WERI-Rb-1 (cell line): ENCODE measurements at regions not wholly inside any gene's neighbourhood (a gene's known extent, or its start where the extent isn't known, plus 50 kb on each side); places are given as distances from the start of the nearest gene placed in this dataset.

ENCODE experiments used
- DNase-seq: peaks from one replicate; pipeline ENCODE4 v3.0.0-alpha.2; 2020
- H3K27ac ChIP-seq: fragments of 250-450 bp; sonication (Bioruptor Pico); 2 replicates; pipeline ENCODE4 v1.5.1; 2020; ENCODE audit warnings: mild to moderate bottlenecking, moderate library complexity
- H3K27me3 ChIP-seq: fragments of 250-450 bp; sonication (Bioruptor Pico); 2 replicates; pipeline ENCODE4 v1.5.1; 2021; ENCODE audit warnings: mild to moderate bottlenecking, low read depth, moderate library complexity; ENCODE audit not compliant: insufficient read depth, severe bottlenecking
- H3K36me3 ChIP-seq: fragments of 250-450 bp; sonication (Bioruptor Pico); 2 replicates; pipeline ENCODE4 v1.5.1; 2020; ENCODE audit warnings: mild to moderate bottlenecking, moderate library complexity
- H3K4me3 ChIP-seq: 2 replicates; pipeline ENCODE4 v1.5.1; 2011; ENCODE audit warnings: low read depth, mild to moderate bottlenecking, control low read depth, low read length
- H3K9me3 ChIP-seq: fragments of 250-450 bp; sonication (Bioruptor Pico); 2 replicates; pipeline ENCODE4 v1.5.1; 2021; ENCODE audit warnings: mild to moderate bottlenecking, moderate library complexity; ENCODE audit not compliant: severe bottlenecking
- TF ChIP-seq, protein P1 (sequence below): IDR thresholded peaks from 2 replicates; pipeline ENCODE4 v1.5.1; 2011; ENCODE audit warnings: low read depth, mild to moderate bottlenecking, control low read depth, inconsistent platforms, low read length

- Histone ChIP-seq H3K4me3 (no peak overlapping the region), H3K9me3 (no peaks in the 10 kb centered on the region), H3K27me3 (no peaks in the 10 kb centered on the region), H3K36me3 (no peaks in the 10 kb centered on the region), H3K27ac (no peak overlapping the region)
- TF ChIP-seq, protein P1, sequence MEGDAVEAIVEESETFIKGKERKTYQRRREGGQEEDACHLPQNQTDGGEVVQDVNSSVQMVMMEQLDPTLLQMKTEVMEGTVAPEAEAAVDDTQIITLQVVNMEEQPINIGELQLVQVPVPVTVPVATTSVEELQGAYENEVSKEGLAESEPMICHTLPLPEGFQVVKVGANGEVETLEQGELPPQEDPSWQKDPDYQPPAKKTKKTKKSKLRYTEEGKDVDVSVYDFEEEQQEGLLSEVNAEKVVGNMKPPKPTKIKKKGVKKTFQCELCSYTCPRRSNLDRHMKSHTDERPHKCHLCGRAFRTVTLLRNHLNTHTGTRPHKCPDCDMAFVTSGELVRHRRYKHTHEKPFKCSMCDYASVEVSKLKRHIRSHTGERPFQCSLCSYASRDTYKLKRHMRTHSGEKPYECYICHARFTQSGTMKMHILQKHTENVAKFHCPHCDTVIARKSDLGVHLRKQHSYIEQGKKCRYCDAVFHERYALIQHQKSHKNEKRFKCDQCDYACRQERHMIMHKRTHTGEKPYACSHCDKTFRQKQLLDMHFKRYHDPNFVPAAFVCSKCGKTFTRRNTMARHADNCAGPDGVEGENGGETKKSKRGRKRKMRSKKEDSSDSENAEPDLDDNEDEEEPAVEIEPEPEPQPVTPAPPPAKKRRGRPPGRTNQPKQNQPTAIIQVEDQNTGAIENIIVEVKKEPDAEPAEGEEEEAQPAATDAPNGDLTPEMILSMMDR: no peak
- no peak for DNase-seq
These were observed 130.9 kb upstream of the ITGA6 start for GRCh38 chr2:172296267-172297046.

GRCh38 chr2:172297531-172297930 lies 129.9 kb upstream of the ITGA6 start:
- DNase-seq: no peak
- Histone ChIP-seq H3K27me3 (no peaks in the 10 kb centered on the region), H3K36me3 (no peaks in the 10 kb centered on the region), H3K9me3 (no peaks in the 10 kb centered on the region), H3K27ac (no peak overlapping the region), H3K4me3 (no peak overlapping the region)
- TF ChIP-seq, protein P1: no peak

DNA sequence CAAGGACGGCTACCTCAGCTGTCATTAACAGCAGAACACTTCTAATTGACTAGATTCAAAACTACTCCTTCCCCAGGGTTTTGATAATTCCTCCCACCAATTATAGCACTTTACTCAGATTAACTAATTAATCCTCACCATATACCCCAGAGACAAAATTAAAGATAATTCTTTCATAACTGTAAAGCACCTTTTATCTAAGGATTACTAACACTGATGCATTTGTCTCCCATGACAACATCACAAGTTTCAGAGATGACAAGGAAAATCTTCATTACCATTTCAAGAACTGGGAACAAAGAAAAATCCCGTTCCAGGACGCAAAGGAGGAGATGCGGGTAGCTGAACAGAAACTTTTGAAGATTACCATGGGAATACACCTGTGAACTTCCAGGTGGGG lies 129.4 kb upstream of the ITGA6 start:
- Histone ChIP-seq H3K9me3 (no peaks in the 10 kb centered on the region), H3K36me3 (no peaks in the 10 kb centered on the region)
- DNase-seq: no peak

DNA sequence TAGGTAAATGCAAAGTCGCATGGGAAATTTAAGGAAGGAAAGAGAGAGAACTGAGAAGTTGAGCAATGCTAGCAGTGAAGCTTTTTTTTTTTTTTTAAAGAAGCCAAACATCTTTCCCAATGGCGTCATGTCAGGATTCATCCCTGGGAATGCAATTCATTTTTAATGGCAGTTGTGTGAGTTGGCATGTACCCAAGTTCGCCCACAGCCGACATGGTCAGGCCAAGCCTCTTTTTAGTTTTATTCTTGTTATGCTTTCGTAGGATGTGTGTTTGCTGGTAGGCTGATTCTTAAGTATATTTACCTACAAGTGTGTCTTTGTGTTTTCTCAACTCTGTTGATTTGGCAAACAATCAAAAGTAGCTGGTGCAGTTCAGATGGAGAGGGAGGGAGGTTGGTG lies 127.6 kb upstream of the ITGA6 start:
- DNase-seq: no peak
- Histone ChIP-seq H3K36me3 (no peaks in the 10 kb centered on the region), H3K9me3 (no peaks in the 10 kb centered on the region), H3K4me3 (no peak overlapping the region), H3K27ac (no peak overlapping the region), H3K27me3 (no peaks in the 10 kb centered on the region)
- TF ChIP-seq, protein P1: no peak

More for the DNA sequence above, 129.4 kb upstream of the ITGA6 start:
- Histone ChIP-seq H3K27me3 (no peaks in the 10 kb centered on the region), H3K27ac (no peak overlapping the region), H3K4me3 (no peak overlapping the region)
- TF ChIP-seq, protein P1: no peak

DNA sequence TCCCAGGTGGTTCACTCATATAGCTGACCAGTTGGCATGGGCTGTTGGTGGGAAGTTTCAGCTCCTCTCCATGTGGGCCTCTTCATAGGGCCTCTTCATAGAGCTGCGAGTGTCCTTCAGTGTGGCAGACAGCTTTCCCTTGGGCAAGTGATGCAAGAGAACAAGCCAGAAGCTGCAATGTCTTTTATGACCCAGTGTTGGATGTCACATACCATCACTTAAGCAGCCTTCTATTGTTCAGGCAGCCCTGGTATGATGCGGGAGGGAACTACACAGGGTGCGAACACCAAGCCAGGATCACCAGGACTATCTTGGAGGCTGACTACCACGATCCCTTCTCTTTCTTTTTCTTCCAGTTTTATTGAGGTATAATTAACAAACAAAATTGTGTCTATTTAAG lies 126.5 kb upstream of the ITGA6 start:
- TF ChIP-seq, protein P1: no peak
- Histone ChIP-seq H3K9me3 (no peaks in the 10 kb centered on the region), H3K27ac (no peak overlapping the region), H3K4me3 (no peak overlapping the region), H3K36me3 (no peaks in the 10 kb centered on the region), H3K27me3 (no peaks in the 10 kb centered on the region)
- no peak for DNase-seq

DNA sequence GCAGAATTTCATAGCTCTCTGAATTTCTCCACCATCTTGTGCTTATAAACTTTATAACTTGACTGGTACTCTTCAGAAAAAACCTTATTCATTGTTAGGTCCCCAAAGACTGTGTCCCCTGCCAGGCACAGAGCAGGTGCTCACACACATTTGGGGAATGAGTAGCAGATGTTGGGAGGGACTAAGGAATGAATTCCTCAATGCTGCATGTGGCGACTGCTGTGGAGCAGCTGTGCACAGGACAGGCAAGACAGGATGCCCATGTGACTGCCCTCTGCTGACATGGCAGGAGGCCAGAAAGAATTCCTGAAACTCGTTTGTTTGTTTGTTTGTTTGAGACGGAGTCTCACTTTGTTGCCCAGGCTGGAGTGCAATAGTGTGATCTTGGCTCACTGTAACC lies 122.3 kb upstream of the ITGA6 start:
- H3K27ac ChIP-seq: no peak overlapping the region
- DNase-seq: no peak
- H3K4me3 ChIP-seq: no peak overlapping the region
- no peaks in the 10 kb centered on the region for H3K9me3 ChIP-seq
- H3K36me3 ChIP-seq: no peaks in the 10 kb centered on the region
- no peaks in the 10 kb centered on the region for H3K27me3 ChIP-seq
- TF ChIP-seq, protein P1: no peak
